ENCODE measurements at regions not wholly inside any gene's neighbourhood (a gene's known extent, or its start where the extent isn't known, plus 50 kb on each side); places are given as distances from the start of the nearest gene placed in this dataset.

GRCh38 chr3:83023086-83023485 is 1261.6 kb upstream of the GBE1 start:
- H3K4me3 Mint-ChIP-seq (ENCODE audit: unreplicated experiment), result no peak overlapping the region
- no peaks in the 10 kb centered on the region for H3K36me3 Mint-ChIP-seq (ENCODE audit: low read depth, unreplicated experiment)
- peaks cover 2% of the 10 kb centered on the region for H3K4me1 Mint-ChIP-seq (ENCODE audit: unreplicated experiment)
- TF ChIP-seq CTCF (IDR thresholded peaks at IDR 0.05; ENCODE audit: unreplicated experiment), result no peak
- H3K27me3 Mint-ChIP-seq (ENCODE audit: unreplicated experiment), result no peaks in the 10 kb centered on the region
- no peak overlapping the region for H3K27ac Mint-ChIP-seq (ENCODE audit: unreplicated experiment)
- no peak for DNase-seq (ENCODE audit: low spot score)
- H3K9me3 Mint-ChIP-seq (ENCODE audit: unreplicated experiment), result no peaks in the 10 kb centered on the region

GRCh38 chr3:83011481-83011880 is 1250.0 kb upstream of the GBE1 start:
- no peak overlapping the region for H3K4me3 Mint-ChIP-seq (ENCODE audit: unreplicated experiment)
- DNase-seq (ENCODE audit: low spot score), result no peak
- no peak for TF ChIP-seq CTCF (IDR thresholded peaks at IDR 0.05; ENCODE audit: unreplicated experiment)
- H3K27ac Mint-ChIP-seq (ENCODE audit: unreplicated experiment), result no peak overlapping the region
- H3K9me3 Mint-ChIP-seq (ENCODE audit: unreplicated experiment), result no peaks in the 10 kb centered on the region
- no peaks in the 10 kb centered on the region for H3K27me3 Mint-ChIP-seq (ENCODE audit: unreplicated experiment)
- no peaks in the 10 kb centered on the region for H3K4me1 Mint-ChIP-seq (ENCODE audit: unreplicated experiment)
- H3K36me3 Mint-ChIP-seq (ENCODE audit: low read depth, unreplicated experiment), result no peaks in the 10 kb centered on the region

GRCh38 chr3:83003917-83004316 is 1242.5 kb upstream of the GBE1 start:
- DNase-seq (ENCODE audit: low spot score), result no peak
- Mint-ChIP-seq H3K36me3 (ENCODE audit: low read depth, unreplicated experiment) (no peaks in the 10 kb centered on the region), H3K27ac (ENCODE audit: unreplicated experiment) (no peak overlapping the region), H3K4me3 (ENCODE audit: unreplicated experiment) (no peak overlapping the region), H3K9me3 (ENCODE audit: unreplicated experiment) (no peaks in the 10 kb centered on the region), H3K27me3 (ENCODE audit: unreplicated experiment) (no peaks in the 10 kb centered on the region), H3K4me1 (ENCODE audit: unreplicated experiment) (peaks cover 2% of the 10 kb centered on the region)
- no peak for TF ChIP-seq CTCF (IDR thresholded peaks at IDR 0.05; ENCODE audit: unreplicated experiment)

GRCh38 chr3:83002869-83003445 is 1241.5 kb upstream of the GBE1 start:
- DNase-seq (ENCODE audit: low spot score), result no peak
- H3K36me3 Mint-ChIP-seq (ENCODE audit: low read depth, unreplicated experiment), result no peaks in the 10 kb centered on the region
- no peak for TF ChIP-seq CTCF (IDR thresholded peaks at IDR 0.05; ENCODE audit: unreplicated experiment)
- H3K4me3 Mint-ChIP-seq (ENCODE audit: unreplicated experiment), result no peak overlapping the region
- H3K9me3 Mint-ChIP-seq (ENCODE audit: unreplicated experiment), result no peaks in the 10 kb centered on the region
- no peaks in the 10 kb centered on the region for H3K27me3 Mint-ChIP-seq (ENCODE audit: unreplicated experiment)
- H3K27ac Mint-ChIP-seq (ENCODE audit: unreplicated experiment), result no peak overlapping the region
- H3K4me1 Mint-ChIP-seq (ENCODE audit: unreplicated experiment), result peaks cover 2% of the 10 kb centered on the region

- TF ChIP-seq CTCF (IDR thresholded peaks at IDR 0.05; ENCODE audit: unreplicated experiment), result no peak
- H3K27ac Mint-ChIP-seq (ENCODE audit: unreplicated experiment), result no peak overlapping the region
- H3K9me3 Mint-ChIP-seq (ENCODE audit: unreplicated experiment), result no peaks in the 10 kb centered on the region
- no peaks in the 10 kb centered on the region for H3K36me3 Mint-ChIP-seq (ENCODE audit: low read depth, unreplicated experiment)
- H3K27me3 Mint-ChIP-seq (ENCODE audit: unreplicated experiment), result no peaks in the 10 kb centered on the region
- DNase-seq (ENCODE audit: low spot score), result no peak
- no peak overlapping the region for H3K4me3 Mint-ChIP-seq (ENCODE audit: unreplicated experiment)
- peaks cover 2% of the 10 kb centered on the region for H3K4me1 Mint-ChIP-seq (ENCODE audit: unreplicated experiment)
Measured at GRCh38 chr3:82999777-83000176, 1238.3 kb upstream of the GBE1 start.
